ENCODE measurements at regions not wholly inside any gene's neighbourhood (a gene's known extent, or its start where the extent isn't known, plus 50 kb on each side); places are given as distances from the start of the nearest gene placed in this dataset.

DNA sequence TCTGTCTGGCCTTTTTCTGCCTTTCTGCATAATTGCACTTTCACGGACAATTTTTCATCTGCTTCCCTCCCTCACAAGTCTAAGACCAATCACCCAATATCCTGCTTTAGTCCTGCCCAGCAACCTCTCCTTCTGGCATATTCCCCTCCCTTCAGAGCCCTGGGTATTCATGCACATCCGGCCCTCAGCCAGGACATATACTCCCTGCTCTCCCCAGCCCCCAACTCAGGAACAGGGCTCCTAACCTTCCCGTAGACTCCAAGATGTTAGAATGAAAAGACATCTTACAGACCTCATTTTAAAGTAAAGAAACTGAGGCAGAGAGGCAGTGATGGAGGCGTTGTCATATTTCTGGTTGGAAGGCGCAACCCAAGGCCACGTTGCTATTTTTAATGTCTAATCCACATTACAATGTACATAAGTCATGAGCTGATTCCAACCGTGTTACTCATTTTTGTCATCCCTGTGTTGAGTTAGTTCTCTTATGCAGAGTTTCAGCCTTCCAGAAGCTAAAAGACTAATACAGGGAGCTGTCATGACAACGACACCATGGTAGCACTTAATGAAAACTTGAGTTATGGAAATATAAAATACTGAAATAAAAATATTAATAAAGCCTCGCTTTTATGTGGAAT lies 209.2 kb downstream of the TSHZ3 start:
- TF ChIP-seq, protein P1, sequence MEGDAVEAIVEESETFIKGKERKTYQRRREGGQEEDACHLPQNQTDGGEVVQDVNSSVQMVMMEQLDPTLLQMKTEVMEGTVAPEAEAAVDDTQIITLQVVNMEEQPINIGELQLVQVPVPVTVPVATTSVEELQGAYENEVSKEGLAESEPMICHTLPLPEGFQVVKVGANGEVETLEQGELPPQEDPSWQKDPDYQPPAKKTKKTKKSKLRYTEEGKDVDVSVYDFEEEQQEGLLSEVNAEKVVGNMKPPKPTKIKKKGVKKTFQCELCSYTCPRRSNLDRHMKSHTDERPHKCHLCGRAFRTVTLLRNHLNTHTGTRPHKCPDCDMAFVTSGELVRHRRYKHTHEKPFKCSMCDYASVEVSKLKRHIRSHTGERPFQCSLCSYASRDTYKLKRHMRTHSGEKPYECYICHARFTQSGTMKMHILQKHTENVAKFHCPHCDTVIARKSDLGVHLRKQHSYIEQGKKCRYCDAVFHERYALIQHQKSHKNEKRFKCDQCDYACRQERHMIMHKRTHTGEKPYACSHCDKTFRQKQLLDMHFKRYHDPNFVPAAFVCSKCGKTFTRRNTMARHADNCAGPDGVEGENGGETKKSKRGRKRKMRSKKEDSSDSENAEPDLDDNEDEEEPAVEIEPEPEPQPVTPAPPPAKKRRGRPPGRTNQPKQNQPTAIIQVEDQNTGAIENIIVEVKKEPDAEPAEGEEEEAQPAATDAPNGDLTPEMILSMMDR (IDR thresholded peaks at IDR 0.05; ENCODE audit: poor library complexity, severe bottlenecking) = no peak
- TF ChIP-seq, protein P2, sequence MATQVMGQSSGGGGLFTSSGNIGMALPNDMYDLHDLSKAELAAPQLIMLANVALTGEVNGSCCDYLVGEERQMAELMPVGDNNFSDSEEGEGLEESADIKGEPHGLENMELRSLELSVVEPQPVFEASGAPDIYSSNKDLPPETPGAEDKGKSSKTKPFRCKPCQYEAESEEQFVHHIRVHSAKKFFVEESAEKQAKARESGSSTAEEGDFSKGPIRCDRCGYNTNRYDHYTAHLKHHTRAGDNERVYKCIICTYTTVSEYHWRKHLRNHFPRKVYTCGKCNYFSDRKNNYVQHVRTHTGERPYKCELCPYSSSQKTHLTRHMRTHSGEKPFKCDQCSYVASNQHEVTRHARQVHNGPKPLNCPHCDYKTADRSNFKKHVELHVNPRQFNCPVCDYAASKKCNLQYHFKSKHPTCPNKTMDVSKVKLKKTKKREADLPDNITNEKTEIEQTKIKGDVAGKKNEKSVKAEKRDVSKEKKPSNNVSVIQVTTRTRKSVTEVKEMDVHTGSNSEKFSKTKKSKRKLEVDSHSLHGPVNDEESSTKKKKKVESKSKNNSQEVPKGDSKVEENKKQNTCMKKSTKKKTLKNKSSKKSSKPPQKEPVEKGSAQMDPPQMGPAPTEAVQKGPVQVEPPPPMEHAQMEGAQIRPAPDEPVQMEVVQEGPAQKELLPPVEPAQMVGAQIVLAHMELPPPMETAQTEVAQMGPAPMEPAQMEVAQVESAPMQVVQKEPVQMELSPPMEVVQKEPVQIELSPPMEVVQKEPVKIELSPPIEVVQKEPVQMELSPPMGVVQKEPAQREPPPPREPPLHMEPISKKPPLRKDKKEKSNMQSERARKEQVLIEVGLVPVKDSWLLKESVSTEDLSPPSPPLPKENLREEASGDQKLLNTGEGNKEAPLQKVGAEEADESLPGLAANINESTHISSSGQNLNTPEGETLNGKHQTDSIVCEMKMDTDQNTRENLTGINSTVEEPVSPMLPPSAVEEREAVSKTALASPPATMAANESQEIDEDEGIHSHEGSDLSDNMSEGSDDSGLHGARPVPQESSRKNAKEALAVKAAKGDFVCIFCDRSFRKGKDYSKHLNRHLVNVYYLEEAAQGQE (IDR thresholded peaks at IDR 0.05; ENCODE audit: borderline replicate concordance) = no peak
- TF ChIP-seq TAF1 (IDR thresholded peaks at IDR 0.05; ENCODE audit: low read depth) (no peak), MXI1 (conservative IDR thresholded peaks at IDR 0.05; ENCODE audit: poor library complexity, severe bottlenecking) (no peak), RAD21 (conservative IDR thresholded peaks at IDR 0.05) (no peak), POLR2AphosphoS5 (IDR thresholded peaks at IDR 0.05) (no peak), EZH2 (IDR thresholded peaks at IDR 0.05; ENCODE audit: borderline replicate concordance, insufficient read depth, low read length, poor library complexity, severe bottlenecking) (no peak), EP300 (conservative IDR thresholded peaks at IDR 0.05; ENCODE audit: poor library complexity, severe bottlenecking) (no peak)

All from neural cell (in vitro differentiated cells).